ENCODE measurements at regions not wholly inside any gene's neighbourhood (a gene's known extent, or its start where the extent isn't known, plus 50 kb on each side); places are given as distances from the start of the nearest gene placed in this dataset.

DNA sequence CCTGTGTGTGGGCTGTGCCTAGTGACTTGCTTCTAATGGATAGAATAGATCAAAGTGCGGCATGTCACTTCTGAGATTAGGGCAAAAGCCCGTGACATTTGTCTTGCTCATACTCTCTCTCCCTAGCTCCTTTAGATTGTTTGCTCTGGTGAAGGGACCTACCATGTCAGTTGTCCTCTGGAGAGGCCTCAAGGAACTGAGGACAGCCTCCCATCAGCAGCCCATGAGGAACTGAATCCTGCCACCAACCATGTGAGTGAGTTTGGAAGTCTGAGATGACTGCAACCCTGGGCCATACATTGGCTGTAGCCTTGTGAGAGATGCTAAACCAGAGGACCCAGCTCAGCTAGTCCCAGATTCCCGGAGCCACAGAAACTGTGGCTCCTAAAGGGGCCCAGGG lies 101.6 kb upstream of the ESRRB start:
- no peak for TF ChIP-seq CTCF (IDR thresholded peaks at IDR 0.05)
- no peak for TF ChIP-seq POLR2A (IDR thresholded peaks at IDR 0.05)

All from adrenal gland (tissue), 5 donors.